Endothelial cell (in vitro differentiated cells): ENCODE measurements at regions not wholly inside any gene's neighbourhood (a gene's known extent, or its start where the extent isn't known, plus 50 kb on each side); places are given as distances from the start of the nearest gene placed in this dataset.

Experiments
- DNase-seq: peaks from one replicate; pipeline ENCODE4 v3.0.0; 2021; ENCODE audit warnings: low spot score
- H3K27ac Mint-ChIP-seq: one replicate; pipeline ENCODE4 v1.8.0; 2021; ENCODE audit warnings: mixed read lengths, inconsistent platforms; ENCODE audit not compliant: unreplicated experiment
- H3K27me3 Mint-ChIP-seq: one replicate; pipeline ENCODE4 v1.8.0; 2021; ENCODE audit warnings: mild to moderate bottlenecking, moderate library complexity, mixed read lengths, inconsistent platforms; ENCODE audit not compliant: unreplicated experiment
- H3K36me3 Mint-ChIP-seq: one replicate; pipeline ENCODE4 v1.8.0; 2021; ENCODE audit warnings: mild to moderate bottlenecking, low read depth, mixed read lengths, inconsistent platforms; ENCODE audit not compliant: unreplicated experiment
- H3K4me1 Mint-ChIP-seq: one replicate; pipeline ENCODE4 v1.8.0; 2021; ENCODE audit warnings: mild to moderate bottlenecking, mixed read lengths, inconsistent platforms; ENCODE audit not compliant: unreplicated experiment
- H3K4me3 Mint-ChIP-seq: one replicate; pipeline ENCODE4 v1.8.0; 2021; ENCODE audit warnings: mild to moderate bottlenecking, mixed read lengths, inconsistent platforms; ENCODE audit not compliant: unreplicated experiment
- H3K9me3 Mint-ChIP-seq: one replicate; pipeline ENCODE4 v1.8.0; 2021; ENCODE audit warnings: mixed read lengths, inconsistent platforms; ENCODE audit not compliant: unreplicated experiment
- TF ChIP-seq, protein P1 (sequence below): fragments of 200-600 bp; sonication (generic); IDR thresholded peaks from one replicate; pipeline ENCODE4 v1.5.0; 2021; ENCODE audit warnings: antibody characterized with exemption; ENCODE audit not compliant: unreplicated experiment

DNA sequence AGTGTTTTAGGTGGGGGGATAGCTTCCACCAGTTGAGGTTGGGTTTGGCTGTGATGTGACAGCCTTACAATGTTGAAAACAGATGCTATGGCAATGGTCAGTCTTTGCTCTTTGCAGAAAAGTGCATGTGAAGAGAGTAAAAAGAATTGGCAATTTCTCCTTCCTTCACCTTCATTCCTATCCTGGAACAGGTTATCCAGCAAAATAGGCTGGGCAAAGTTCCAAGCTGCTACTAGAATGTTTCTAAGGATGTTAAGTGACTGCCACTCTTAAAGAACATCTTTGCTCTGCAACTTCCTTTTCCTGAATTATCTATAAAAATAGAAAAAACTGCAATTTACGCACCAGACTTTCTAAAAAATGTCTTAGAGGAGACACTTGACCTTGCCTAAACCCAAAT is 50.1 kb upstream of the MYCBP2 start:
- Mint-ChIP-seq H3K9me3 (no peaks in the 10 kb centered on the region), H3K4me3 (no peak overlapping the region), H3K27ac (no peak overlapping the region), H3K27me3 (no peaks in the 10 kb centered on the region), H3K4me1 (no peaks in the 10 kb centered on the region), H3K36me3 (no peaks in the 10 kb centered on the region)
- no peak for DNase-seq
- TF ChIP-seq, protein P1, sequence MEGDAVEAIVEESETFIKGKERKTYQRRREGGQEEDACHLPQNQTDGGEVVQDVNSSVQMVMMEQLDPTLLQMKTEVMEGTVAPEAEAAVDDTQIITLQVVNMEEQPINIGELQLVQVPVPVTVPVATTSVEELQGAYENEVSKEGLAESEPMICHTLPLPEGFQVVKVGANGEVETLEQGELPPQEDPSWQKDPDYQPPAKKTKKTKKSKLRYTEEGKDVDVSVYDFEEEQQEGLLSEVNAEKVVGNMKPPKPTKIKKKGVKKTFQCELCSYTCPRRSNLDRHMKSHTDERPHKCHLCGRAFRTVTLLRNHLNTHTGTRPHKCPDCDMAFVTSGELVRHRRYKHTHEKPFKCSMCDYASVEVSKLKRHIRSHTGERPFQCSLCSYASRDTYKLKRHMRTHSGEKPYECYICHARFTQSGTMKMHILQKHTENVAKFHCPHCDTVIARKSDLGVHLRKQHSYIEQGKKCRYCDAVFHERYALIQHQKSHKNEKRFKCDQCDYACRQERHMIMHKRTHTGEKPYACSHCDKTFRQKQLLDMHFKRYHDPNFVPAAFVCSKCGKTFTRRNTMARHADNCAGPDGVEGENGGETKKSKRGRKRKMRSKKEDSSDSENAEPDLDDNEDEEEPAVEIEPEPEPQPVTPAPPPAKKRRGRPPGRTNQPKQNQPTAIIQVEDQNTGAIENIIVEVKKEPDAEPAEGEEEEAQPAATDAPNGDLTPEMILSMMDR, result no peak
